NCI-H526 (cell line): ENCODE measurements at regions not wholly inside any gene's neighbourhood (a gene's known extent, or its start where the extent isn't known, plus 50 kb on each side); places are given as distances from the start of the nearest gene placed in this dataset.
"Not testable (repeated sequence)": the region's sequence is repeated elsewhere in the genome, so short reads cannot be mapped to it uniquely, and the experiment has no call there.

Experiments
- DNase-seq, 2 experiments: peaks; one replicate each; lab custom pipeline; 2025; lab: John Stamatoyannopoulos, UW

GRCh38 chr18:42328931-42329330 lies 373.9 kb downstream of the PIK3C3 start:
- no peak for DNase-seq

- DNase-seq = no peak
Observed at GRCh38 chr18:42330296-42330695, 375.3 kb downstream of the PIK3C3 start.

GRCh38 chr18:42333558-42333957 lies 378.5 kb downstream of the PIK3C3 start:
- DNase-seq = no peak

- no peak for DNase-seq
Observed at GRCh38 chr18:42334931-42335330, 379.9 kb downstream of the PIK3C3 start.

- DNase-seq = no peak
Observed at GRCh38 chr18:42336139-42336538, 381.1 kb downstream of the PIK3C3 start.

GRCh38 chr18:42337337-42337736 lies 382.3 kb downstream of the PIK3C3 start:
- DNase-seq = not testable (repeated sequence)

- DNase-seq = no peak
Observed at GRCh38 chr18:42338683-42339082, 383.6 kb downstream of the PIK3C3 start.

- no peak for DNase-seq
Observed at GRCh38 chr18:42339372-42339771, 384.3 kb downstream of the PIK3C3 start.

- DNase-seq = no peak
Observed at GRCh38 chr18:42340423-42341009, 385.5 kb downstream of the PIK3C3 start.

GRCh38 chr18:42341423-42341822 lies 386.4 kb downstream of the PIK3C3 start:
- DNase-seq = no peak

GRCh38 chr18:42348722-42349121 lies 393.7 kb downstream of the PIK3C3 start:
- no peak for DNase-seq

- DNase-seq = no peak
Observed at GRCh38 chr18:42351455-42351854, 396.4 kb downstream of the PIK3C3 start.

GRCh38 chr18:42360716-42361115 lies 405.7 kb downstream of the PIK3C3 start:
- no peak for DNase-seq

GRCh38 chr18:42363446-42364441 lies 408.7 kb downstream of the PIK3C3 start:
- DNase-seq = no peak

- DNase-seq = no peak
Observed at GRCh38 chr18:42364766-42365165, 409.7 kb downstream of the PIK3C3 start.

GRCh38 chr18:42365591-42365990 lies 410.6 kb downstream of the PIK3C3 start:
- no peak for DNase-seq

- DNase-seq = no peak
Observed at GRCh38 chr18:42373584-42373983, 418.6 kb downstream of the PIK3C3 start.

- no peak for DNase-seq
Observed at GRCh38 chr18:42374961-42375360, 419.9 kb downstream of the PIK3C3 start.

- not testable (repeated sequence) for DNase-seq
Observed at GRCh38 chr18:42378854-42379253, 423.8 kb downstream of the PIK3C3 start.

- not testable (repeated sequence) for DNase-seq
Observed at GRCh38 chr18:42381236-42381635, 426.2 kb downstream of the PIK3C3 start.

GRCh38 chr18:42392416-42392815 lies 437.4 kb downstream of the PIK3C3 start:
- DNase-seq = no peak

GRCh38 chr18:42392926-42393325 lies 437.9 kb downstream of the PIK3C3 start:
- DNase-seq = no peak

GRCh38 chr18:42394238-42394637 lies 439.2 kb downstream of the PIK3C3 start:
- no peak for DNase-seq
